ENCODE measurements at regions not wholly inside any gene's neighbourhood (a gene's known extent, or its start where the extent isn't known, plus 50 kb on each side); places are given as distances from the start of the nearest gene placed in this dataset.

GRCh38 chr2:16406496-16407289 is 258.9 kb downstream of the CYRIA start:
- H3K9me3 ChIP-seq (ENCODE audit: insufficient read depth, low read length), result no peaks in the 10 kb centered on the region

DNA sequence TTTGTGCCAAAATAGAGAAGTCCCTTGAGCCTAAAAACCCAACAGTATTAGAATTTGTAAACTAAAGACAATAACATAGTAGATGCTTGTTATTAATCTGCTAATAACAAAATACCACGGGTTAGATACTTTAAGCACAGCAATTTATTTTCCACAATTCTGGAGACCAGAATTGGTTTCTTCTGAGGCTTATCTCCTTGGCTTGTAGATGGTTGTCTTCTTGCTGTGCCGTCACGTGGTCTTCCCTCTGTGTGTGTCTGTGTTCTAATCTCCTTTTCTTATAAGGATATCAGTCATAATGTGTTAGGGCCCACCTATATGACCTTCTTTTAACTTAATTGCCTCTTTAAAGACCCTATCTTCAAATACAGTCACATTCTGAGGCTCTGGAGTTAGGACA is 260.1 kb downstream of the CYRIA start:
- no peak for DNase-seq (ENCODE audit: low read depth, low spot score)
- Histone ChIP-seq H3K9ac (ENCODE audit: insufficient read length, low read depth) (no peak overlapping the region), H3K36me3 (ENCODE audit: insufficient read depth, insufficient read length, low read length) (no peaks in the 10 kb centered on the region), H3K4me1 (ENCODE audit: insufficient read depth, insufficient read length) (no peaks in the 10 kb centered on the region), H3K27me3 (ENCODE audit: insufficient read depth, insufficient read length) (no peaks in the 10 kb centered on the region), H3K4me3 (ENCODE audit: insufficient read length, low read depth) (no peak overlapping the region), H3K9me3 (ENCODE audit: insufficient read depth, low read length) (no peaks in the 10 kb centered on the region)
- TF ChIP-seq SUZ12 (IDR thresholded peaks at IDR 0.05; ENCODE audit: extremely low read depth, insufficient read depth, insufficient read length), result no peak
- TF ChIP-seq ZNF274 (IDR thresholded peaks at IDR 0.05; ENCODE audit: low read depth, low read length), result no peak
- TF ChIP-seq YY1 (IDR thresholded peaks at IDR 0.05; ENCODE audit: insufficient read depth, insufficient read length), result no peak

More at GRCh38 chr2:16406496-16407289, 258.9 kb downstream of the CYRIA start:
- TF ChIP-seq ZNF274 (IDR thresholded peaks at IDR 0.05; ENCODE audit: low read depth, low read length) (no peak), YY1 (IDR thresholded peaks at IDR 0.05; ENCODE audit: insufficient read depth, insufficient read length) (no peak), SUZ12 (IDR thresholded peaks at IDR 0.05; ENCODE audit: extremely low read depth, insufficient read depth, insufficient read length) (no peak)
- H3K36me3 ChIP-seq (ENCODE audit: insufficient read depth, insufficient read length, low read length), result no peaks in the 10 kb centered on the region
- H3K4me3 ChIP-seq (ENCODE audit: insufficient read length, low read depth), result no peak overlapping the region
- no peak for DNase-seq (ENCODE audit: low read depth, low spot score)
- no peak overlapping the region for H3K9ac ChIP-seq (ENCODE audit: insufficient read length, low read depth)
- H3K27me3 ChIP-seq (ENCODE audit: insufficient read depth, insufficient read length), result no peaks in the 10 kb centered on the region
- no peaks in the 10 kb centered on the region for H3K4me1 ChIP-seq (ENCODE audit: insufficient read depth, insufficient read length)

- Histone ChIP-seq H3K36me3 (ENCODE audit: insufficient read depth, insufficient read length, low read length) (no peaks in the 10 kb centered on the region), H3K9ac (ENCODE audit: insufficient read length, low read depth) (no peak overlapping the region), H3K27me3 (ENCODE audit: insufficient read depth, insufficient read length) (no peaks in the 10 kb centered on the region), H3K9me3 (ENCODE audit: insufficient read depth, low read length) (no peaks in the 10 kb centered on the region), H3K4me3 (ENCODE audit: insufficient read length, low read depth) (no peak overlapping the region), H3K4me1 (ENCODE audit: insufficient read depth, insufficient read length) (no peaks in the 10 kb centered on the region)
- TF ChIP-seq ZNF274 (IDR thresholded peaks at IDR 0.05; ENCODE audit: low read depth, low read length) (no peak), SUZ12 (IDR thresholded peaks at IDR 0.05; ENCODE audit: extremely low read depth, insufficient read depth, insufficient read length) (no peak), YY1 (IDR thresholded peaks at IDR 0.05; ENCODE audit: insufficient read depth, insufficient read length) (no peak)
- no peak for DNase-seq (ENCODE audit: low read depth, low spot score)
These were observed 260.9 kb downstream of the CYRIA start for GRCh38 chr2:16404551-16405300.

GRCh38 chr2:16404146-16404545 is 261.5 kb downstream of the CYRIA start:
- Histone ChIP-seq H3K4me3 (ENCODE audit: insufficient read length, low read depth) (no peak overlapping the region), H3K27me3 (ENCODE audit: insufficient read depth, insufficient read length) (no peaks in the 10 kb centered on the region), H3K9me3 (ENCODE audit: insufficient read depth, low read length) (no peaks in the 10 kb centered on the region), H3K9ac (ENCODE audit: insufficient read length, low read depth) (no peak overlapping the region), H3K36me3 (ENCODE audit: insufficient read depth, insufficient read length, low read length) (no peaks in the 10 kb centered on the region), H3K4me1 (ENCODE audit: insufficient read depth, insufficient read length) (no peaks in the 10 kb centered on the region)
- DNase-seq (ENCODE audit: low read depth, low spot score), result no peak
- TF ChIP-seq YY1 (IDR thresholded peaks at IDR 0.05; ENCODE audit: insufficient read depth, insufficient read length) (no peak), ZNF274 (IDR thresholded peaks at IDR 0.05; ENCODE audit: low read depth, low read length) (no peak), SUZ12 (IDR thresholded peaks at IDR 0.05; ENCODE audit: extremely low read depth, insufficient read depth, insufficient read length) (no peak)

GRCh38 chr2:16402891-16403290 is 262.7 kb downstream of the CYRIA start:
- no peaks in the 10 kb centered on the region for H3K36me3 ChIP-seq (ENCODE audit: insufficient read depth, insufficient read length, low read length)
- no peak overlapping the region for H3K9ac ChIP-seq (ENCODE audit: insufficient read length, low read depth)
- H3K27me3 ChIP-seq (ENCODE audit: insufficient read depth, insufficient read length), result no peaks in the 10 kb centered on the region
- no peak for TF ChIP-seq YY1 (IDR thresholded peaks at IDR 0.05; ENCODE audit: insufficient read depth, insufficient read length)
- no peak for TF ChIP-seq ZNF274 (IDR thresholded peaks at IDR 0.05; ENCODE audit: low read depth, low read length)
- TF ChIP-seq SUZ12 (IDR thresholded peaks at IDR 0.05; ENCODE audit: extremely low read depth, insufficient read depth, insufficient read length), result no peak
- H3K4me3 ChIP-seq (ENCODE audit: insufficient read length, low read depth), result no peak overlapping the region
- H3K9me3 ChIP-seq (ENCODE audit: insufficient read depth, low read length), result no peaks in the 10 kb centered on the region
- H3K4me1 ChIP-seq (ENCODE audit: insufficient read depth, insufficient read length), result no peaks in the 10 kb centered on the region
- no peak for DNase-seq (ENCODE audit: low read depth, low spot score)

GRCh38 chr2:16401761-16402300 is 263.8 kb downstream of the CYRIA start:
- no peaks in the 10 kb centered on the region for H3K9me3 ChIP-seq (ENCODE audit: insufficient read depth, low read length)
- H3K4me1 ChIP-seq (ENCODE audit: insufficient read depth, insufficient read length), result no peaks in the 10 kb centered on the region
- no peak overlapping the region for H3K9ac ChIP-seq (ENCODE audit: insufficient read length, low read depth)
- no peaks in the 10 kb centered on the region for H3K27me3 ChIP-seq (ENCODE audit: insufficient read depth, insufficient read length)
- TF ChIP-seq ZNF274 (IDR thresholded peaks at IDR 0.05; ENCODE audit: low read depth, low read length) (no peak), YY1 (IDR thresholded peaks at IDR 0.05; ENCODE audit: insufficient read depth, insufficient read length) (no peak), SUZ12 (IDR thresholded peaks at IDR 0.05; ENCODE audit: extremely low read depth, insufficient read depth, insufficient read length) (no peak)
- no peak overlapping the region for H3K4me3 ChIP-seq (ENCODE audit: insufficient read length, low read depth)
- no peaks in the 10 kb centered on the region for H3K36me3 ChIP-seq (ENCODE audit: insufficient read depth, insufficient read length, low read length)
- DNase-seq (ENCODE audit: low read depth, low spot score), result no peak

GRCh38 chr2:16400127-16400623 is 265.5 kb downstream of the CYRIA start:
- Histone ChIP-seq H3K4me1 (ENCODE audit: insufficient read depth, insufficient read length) (no peaks in the 10 kb centered on the region), H3K9ac (ENCODE audit: insufficient read length, low read depth) (no peak overlapping the region), H3K36me3 (ENCODE audit: insufficient read depth, insufficient read length, low read length) (no peaks in the 10 kb centered on the region), H3K9me3 (ENCODE audit: insufficient read depth, low read length) (no peaks in the 10 kb centered on the region), H3K4me3 (ENCODE audit: insufficient read length, low read depth) (no peak overlapping the region), H3K27me3 (ENCODE audit: insufficient read depth, insufficient read length) (no peaks in the 10 kb centered on the region)
- no peak for TF ChIP-seq YY1 (IDR thresholded peaks at IDR 0.05; ENCODE audit: insufficient read depth, insufficient read length)
- no peak for TF ChIP-seq SUZ12 (IDR thresholded peaks at IDR 0.05; ENCODE audit: extremely low read depth, insufficient read depth, insufficient read length)
- TF ChIP-seq ZNF274 (IDR thresholded peaks at IDR 0.05; ENCODE audit: low read depth, low read length), result no peak
- no peak for DNase-seq (ENCODE audit: low read depth, low spot score)
